ENCODE measurements at regions not wholly inside any gene's neighbourhood (a gene's known extent, or its start where the extent isn't known, plus 50 kb on each side); places are given as distances from the start of the nearest gene placed in this dataset.
"Not testable (repeated sequence)": the region's sequence is repeated elsewhere in the genome, so short reads cannot be mapped to it uniquely, and the experiment has no call there.

GRCh38 chr4:127020831-127021230, 611.9 kb upstream of the INTU start:
- TF ChIP-seq CTCF (IDR thresholded peaks at IDR 0.05; ENCODE audit: extremely low read depth in 1 of 2, insufficient read depth in 1 of 2, low read depth in 1 of 2, low read length in 2 of 2); MAX (IDR thresholded peaks at IDR 0.05; ENCODE audit: insufficient read depth, insufficient read length); POLR2A (IDR thresholded peaks at IDR 0.05; ENCODE audit: low read depth, low read length); JUN (IDR thresholded peaks at IDR 0.05; ENCODE audit: borderline replicate concordance, insufficient read depth, insufficient read length, low read depth); POLR2AphosphoS5 (IDR thresholded peaks at IDR 0.05; ENCODE audit: insufficient read depth, low read depth, low read length); EZH2 (IDR thresholded peaks at IDR 0.05; ENCODE audit: borderline replicate concordance, low read depth, low read length, severe bottlenecking); GATA2 (IDR thresholded peaks at IDR 0.05; ENCODE audit: insufficient read depth, insufficient read length, low read depth, low read length); FOS (IDR thresholded peaks at IDR 0.05; ENCODE audit: borderline replicate concordance, insufficient read depth, low read length); MYC (IDR thresholded peaks at IDR 0.05; ENCODE audit: low read depth, low read length): not testable (repeated sequence)
